ENCODE measurements at regions not wholly inside any gene's neighbourhood (a gene's known extent, or its start where the extent isn't known, plus 50 kb on each side); places are given as distances from the start of the nearest gene placed in this dataset.

GRCh38 chr7:118671149-118671548 is 446.6 kb downstream of the ANKRD7 start:
- no peak for DNase-seq (ENCODE audit: insufficient read length, low spot score)
- no peak for FAIRE-seq

DNA sequence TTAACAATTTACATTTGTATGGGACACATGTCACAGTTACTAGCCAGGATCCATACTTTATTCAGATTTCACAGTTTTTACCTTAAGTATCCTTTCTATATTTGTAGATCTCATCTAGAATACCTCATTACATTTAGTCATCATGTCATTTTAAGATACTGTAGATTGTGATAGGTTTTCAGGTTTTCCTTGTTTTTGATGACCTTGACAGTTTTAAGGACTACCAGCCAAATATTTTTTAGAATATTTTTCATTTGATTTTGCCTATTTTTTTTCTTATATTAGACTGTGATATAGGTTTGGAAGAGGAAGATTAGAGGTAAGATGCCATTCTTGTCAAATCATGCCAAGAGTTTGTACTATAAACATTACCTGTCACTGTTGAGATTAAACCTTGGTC is 460.3 kb downstream of the ANKRD7 start:
- DNase-seq (ENCODE audit: insufficient read length, low spot score) (no peak), FAIRE-seq (no peak)

- DNase-seq (ENCODE audit: insufficient read length, low spot score), result no peak
- FAIRE-seq, result no peak
Observed at GRCh38 chr7:118689403-118689802, 464.9 kb downstream of the ANKRD7 start.

DNA sequence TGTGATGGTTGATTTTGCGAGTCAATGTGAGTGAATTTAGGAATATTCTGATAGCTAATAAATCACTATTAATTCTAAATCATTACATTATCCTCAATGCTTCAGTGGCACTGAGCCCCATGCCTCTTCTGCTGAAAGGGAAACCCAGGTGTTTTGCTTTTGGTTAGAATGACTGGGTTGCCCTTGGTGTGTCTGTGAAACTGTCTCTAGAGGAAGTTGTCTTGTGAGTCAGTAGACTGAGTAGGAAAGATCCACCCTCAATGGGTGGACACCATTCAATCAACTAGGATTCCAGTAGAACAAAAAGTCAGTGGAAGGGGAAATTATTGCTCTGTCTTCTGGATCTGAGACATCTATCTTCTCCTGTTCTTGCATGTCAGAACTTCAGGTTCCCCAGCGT is 472.4 kb downstream of the ANKRD7 start:
- FAIRE-seq, result no peak
- DNase-seq (ENCODE audit: insufficient read length, low spot score), result no peak

GRCh38 chr7:118699222-118699621 is 474.7 kb downstream of the ANKRD7 start:
- FAIRE-seq, result no peak
- DNase-seq (ENCODE audit: insufficient read length, low spot score), result no peak

GRCh38 chr7:118708741-118709140 is 484.2 kb downstream of the ANKRD7 start:
- no peak for DNase-seq (ENCODE audit: insufficient read length, low spot score)
- FAIRE-seq, result no peak

DNA sequence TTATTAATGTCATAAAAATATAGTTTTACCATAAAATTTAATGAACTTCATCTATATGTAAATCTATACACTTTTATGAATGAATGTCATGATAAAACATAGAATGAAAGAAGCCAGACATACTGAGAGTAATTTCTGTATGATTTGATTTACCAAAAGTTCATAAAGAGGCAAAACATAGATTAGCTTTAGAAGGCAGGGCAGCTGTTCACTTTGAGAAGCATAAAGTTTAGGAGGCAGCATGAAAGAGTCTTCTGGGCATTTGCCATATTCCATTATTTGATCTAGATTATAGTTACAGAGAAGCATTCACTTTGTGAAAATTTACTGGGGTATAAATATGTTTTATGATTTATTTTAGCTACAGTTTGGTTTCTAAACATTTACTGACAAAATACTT is 487.2 kb downstream of the ANKRD7 start:
- FAIRE-seq (no peak), DNase-seq (ENCODE audit: insufficient read length, low spot score) (no peak)

DNA sequence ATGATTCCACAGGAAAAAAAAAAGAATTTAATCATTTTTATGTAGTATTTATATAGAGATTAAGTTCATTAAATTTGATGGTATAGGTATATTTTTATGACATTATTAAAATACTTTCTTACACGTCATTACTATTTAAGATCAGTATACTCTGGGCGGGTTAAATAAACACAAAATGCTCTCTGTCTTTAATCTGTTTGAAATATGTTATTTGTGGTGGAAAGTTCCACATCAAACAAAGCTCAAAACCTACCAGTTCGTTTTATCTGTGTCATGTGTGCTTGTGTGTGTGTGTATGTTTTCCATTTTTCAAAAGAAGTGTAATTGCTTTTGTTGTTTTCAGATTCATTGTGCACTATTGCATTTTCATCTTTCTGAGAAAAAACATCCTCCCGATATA is 488.5 kb downstream of the ANKRD7 start:
- no peak for FAIRE-seq

GRCh38 chr7:118720632-118721031 is 496.1 kb downstream of the ANKRD7 start:
- FAIRE-seq, result no peak

More for the DNA sequence above, 488.5 kb downstream of the ANKRD7 start:
- DNase-seq (ENCODE audit: insufficient read length, low spot score), result no peak

GRCh38 chr7:118731854-118732253 is 507.4 kb downstream of the ANKRD7 start:
- DNase-seq (ENCODE audit: insufficient read length, low spot score), result no peak
- no peak for FAIRE-seq

More at GRCh38 chr7:118720632-118721031, 496.1 kb downstream of the ANKRD7 start:
- DNase-seq (ENCODE audit: insufficient read length, low spot score), result no peak

DNA sequence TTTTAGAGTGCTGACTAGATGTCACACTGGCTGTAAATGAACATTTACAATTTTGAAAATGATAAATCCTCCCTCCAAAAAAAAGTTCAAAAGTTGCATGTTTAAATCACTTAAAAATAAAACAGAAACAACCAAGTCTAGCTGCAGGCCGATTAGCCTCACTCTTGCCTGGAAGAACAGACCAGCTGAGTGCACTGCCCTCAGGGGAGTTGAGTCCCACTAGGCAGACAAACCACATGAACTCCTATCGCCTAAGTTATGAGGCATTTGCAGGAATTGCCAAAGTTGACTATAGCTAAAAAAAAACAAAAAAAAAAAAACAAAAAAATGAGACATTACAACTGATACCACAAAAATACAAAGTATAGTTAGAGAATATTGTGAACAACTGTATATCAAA is 510.0 kb downstream of the ANKRD7 start:
- FAIRE-seq (no peak), DNase-seq (ENCODE audit: insufficient read length, low spot score) (no peak)

- DNase-seq (ENCODE audit: insufficient read length, low spot score) (no peak), FAIRE-seq (no peak)
Observed at GRCh38 chr7:118735441-118735840, 510.9 kb downstream of the ANKRD7 start.

GRCh38 chr7:118737935-118738334 is 513.4 kb downstream of the ANKRD7 start:
- no peak for DNase-seq (ENCODE audit: insufficient read length, low spot score)
- FAIRE-seq, result no peak

GRCh38 chr7:118745927-118746326 is 521.4 kb downstream of the ANKRD7 start:
- FAIRE-seq (no peak), DNase-seq (ENCODE audit: insufficient read length, low spot score) (no peak)

GRCh38 chr7:118747473-118747872 is 523.0 kb downstream of the ANKRD7 start:
- DNase-seq (ENCODE audit: insufficient read length, low spot score), result no peak
- FAIRE-seq, result no peak

GRCh38 chr7:118753479-118753878 is 529.0 kb downstream of the ANKRD7 start:
- no peak for FAIRE-seq

DNA sequence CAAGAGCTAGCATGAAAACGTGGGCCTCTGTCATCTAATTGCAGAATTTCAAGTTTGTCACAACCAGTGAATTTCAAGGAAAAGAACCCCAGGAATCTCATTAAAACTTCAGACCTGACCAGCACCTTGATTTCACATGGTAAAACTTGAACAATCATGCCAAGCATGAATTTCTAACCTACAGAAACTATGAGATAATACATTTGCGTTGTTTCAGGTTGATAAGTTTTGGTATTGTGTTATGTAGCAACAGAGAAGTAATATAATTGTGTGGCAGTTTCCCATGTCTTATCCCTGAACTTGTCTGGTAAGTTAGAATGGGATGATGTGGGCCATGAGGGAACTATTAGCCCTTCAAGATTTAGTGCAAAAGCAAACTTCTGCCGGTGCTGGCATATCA is 530.1 kb downstream of the ANKRD7 start:
- DNase-seq (ENCODE audit: insufficient read length, low spot score) (no peak), FAIRE-seq (no peak)

More at GRCh38 chr7:118753479-118753878, 529.0 kb downstream of the ANKRD7 start:
- DNase-seq (ENCODE audit: insufficient read length, low spot score), result no peak

- FAIRE-seq (no peak), DNase-seq (ENCODE audit: insufficient read length, low spot score) (no peak)
Observed at GRCh38 chr7:118755067-118755625, 530.6 kb downstream of the ANKRD7 start.

DNA sequence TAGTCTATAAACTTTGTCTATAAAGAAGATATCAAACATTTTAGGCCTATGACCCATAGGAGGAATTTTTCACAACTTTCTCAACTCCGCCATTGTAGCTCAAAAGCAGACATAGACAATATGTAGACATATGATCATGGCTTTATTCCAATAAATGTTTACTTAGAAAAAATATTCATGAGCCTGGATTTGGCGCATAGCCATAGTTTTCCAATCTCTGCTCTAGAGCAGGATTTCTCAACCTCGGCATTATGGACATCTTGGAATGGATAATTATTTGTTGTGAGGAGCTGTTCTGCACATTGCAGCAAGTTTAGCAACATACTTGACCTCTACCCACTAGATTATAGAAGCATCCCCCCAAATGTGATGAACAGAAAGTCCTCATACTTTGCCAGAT is 532.6 kb downstream of the ANKRD7 start:
- DNase-seq (ENCODE audit: insufficient read length, low spot score) (no peak), FAIRE-seq (no peak)

DNA sequence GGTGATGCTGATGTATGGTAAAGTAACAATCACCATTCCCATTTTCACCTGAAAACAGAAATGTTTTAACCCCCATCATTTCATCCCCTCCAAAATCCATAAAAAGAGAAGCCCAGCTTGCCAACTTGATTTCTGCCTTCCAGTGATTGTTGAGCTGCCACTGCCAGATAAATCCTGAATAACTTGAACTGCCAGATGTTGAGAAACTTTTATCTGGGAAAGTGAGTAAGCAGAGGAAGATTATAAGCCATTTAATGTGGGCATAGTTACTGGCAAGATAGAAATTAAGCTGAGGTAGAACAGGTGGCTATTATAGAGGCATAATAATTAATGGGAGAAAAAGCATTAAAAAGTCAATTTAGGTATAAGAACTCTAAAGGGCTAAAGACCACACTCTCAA is 534.1 kb downstream of the ANKRD7 start:
- DNase-seq (ENCODE audit: insufficient read length, low spot score) (no peak), FAIRE-seq (no peak)

- FAIRE-seq (no peak), DNase-seq (ENCODE audit: insufficient read length, low spot score) (no peak)
Observed at GRCh38 chr7:118759921-118760320, 535.4 kb downstream of the ANKRD7 start.

- DNase-seq (ENCODE audit: insufficient read length, low spot score) (no peak), FAIRE-seq (no peak)
Observed at GRCh38 chr7:118762451-118762850, 537.9 kb downstream of the ANKRD7 start.

DNA sequence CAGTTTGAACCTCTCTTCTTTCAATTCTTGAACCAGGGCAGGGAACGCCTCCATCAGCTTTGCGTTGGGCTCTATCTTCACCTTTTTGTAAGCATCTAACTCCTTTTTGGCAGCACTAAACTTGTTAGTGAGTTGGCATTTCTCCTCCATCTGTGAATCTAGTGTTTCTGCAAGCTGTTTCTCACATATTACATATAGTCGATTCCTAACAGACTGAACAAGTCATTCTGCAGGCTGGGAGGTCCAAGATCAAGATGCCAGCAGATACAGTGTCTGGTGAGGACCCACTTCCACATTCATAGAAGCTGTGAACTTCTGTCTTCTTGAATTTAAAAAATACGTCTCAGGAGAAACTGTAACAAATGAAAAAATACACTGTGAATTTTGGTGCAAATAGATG is 539.7 kb downstream of the ANKRD7 start:
- no peak for FAIRE-seq
- no peak for DNase-seq (ENCODE audit: insufficient read length, low spot score)
